ENCODE measurements at regions not wholly inside any gene's neighbourhood (a gene's known extent, or its start where the extent isn't known, plus 50 kb on each side); places are given as distances from the start of the nearest gene placed in this dataset.

- no peak for TF ChIP-seq EZH2 (IDR thresholded peaks at IDR 0.05)
- TF ChIP-seq CTCF (IDR thresholded peaks at IDR 0.05): no peak
- no peak for TF ChIP-seq EZH2phosphoT487 (IDR thresholded peaks at IDR 0.05)
Observed at GRCh38 chr18:71939483-71939882, 604.7 kb downstream of the CBLN2 start.
